Trophoblast cell (in vitro differentiated cells and primary cell): ENCODE measurements at regions not wholly inside any gene's neighbourhood (a gene's known extent, or its start where the extent isn't known, plus 50 kb on each side); places are given as distances from the start of the nearest gene placed in this dataset.

Experiments
- DNase-seq, 2 donors: peaks; one replicate each; pipeline ENCODE4 v3.0.0-alpha.2; 2016
- H2AFZ ChIP-seq: 2 replicates; pipeline ENCODE4 v1.6.1; 2013; ENCODE audit warnings: low read length, moderate library complexity, mild to moderate bottlenecking; ENCODE audit not compliant: insufficient read depth, poor library complexity
- H2AK5ac ChIP-seq: 2 replicates; pipeline ENCODE4 v1.6.1; 2013; ENCODE audit warnings: mild to moderate bottlenecking, low read length
- H2BK120ac ChIP-seq: 2 replicates; pipeline ENCODE4 v1.6.1; 2013; ENCODE audit warnings: low read length, mild to moderate bottlenecking, moderate library complexity; ENCODE audit not compliant: insufficient read depth, poor library complexity
- H2BK12ac ChIP-seq: 2 replicates; pipeline ENCODE4 v1.6.1; 2013; ENCODE audit warnings: mild to moderate bottlenecking, low read length, moderate library complexity
- H2BK5ac ChIP-seq: 2 replicates; pipeline ENCODE4 v1.6.1; 2013; ENCODE audit warnings: low read length, low read depth, moderate library complexity, mild to moderate bottlenecking; ENCODE audit not compliant: poor library complexity
- H3K14ac ChIP-seq: 2 replicates; pipeline ENCODE4 v1.6.1; 2013; ENCODE audit warnings: mild to moderate bottlenecking, low read length
- H3K18ac ChIP-seq: 2 replicates; pipeline ENCODE4 v1.6.1; 2013; ENCODE audit warnings: mild to moderate bottlenecking, low read length
- H3K23ac ChIP-seq: 2 replicates; pipeline ENCODE4 v1.6.1; 2013; ENCODE audit warnings: low read length
- H3K27ac ChIP-seq: 2 replicates; pipeline ENCODE4 v1.5.1; 2013; ENCODE audit warnings: low read depth, mild to moderate bottlenecking, inconsistent platforms, low read length, moderate library complexity
- H3K27me3 ChIP-seq: 2 replicates; pipeline ENCODE4 v1.6.1; 2013; ENCODE audit warnings: inconsistent platforms, mild to moderate bottlenecking, low read length, moderate library complexity; ENCODE audit not compliant: insufficient read depth
- H3K36me3 ChIP-seq, 2 experiments: 1 replicate in 1 of 2; 2 replicates in 1 of 2; pipeline ENCODE4 v1.6.1; 2013; ENCODE audit warnings: low read length in 2 of 2, mild to moderate bottlenecking in 2 of 2, moderate library complexity in 1 of 2; ENCODE audit not compliant: insufficient read depth in 2 of 2, control insufficient read depth in 1 of 2
- H3K4ac ChIP-seq: 2 replicates; pipeline ENCODE4 v1.6.1; 2013; ENCODE audit warnings: low read depth, mild to moderate bottlenecking, low read length, moderate library complexity
- H3K4me1 ChIP-seq, 2 experiments: 1 replicate in 1 of 2; 2 replicates in 1 of 2; pipeline ENCODE4 v1.6.1; 2013; ENCODE audit warnings: low read length in 2 of 2, mild to moderate bottlenecking in 2 of 2, moderate library complexity in 1 of 2; ENCODE audit not compliant: insufficient read depth in 2 of 2, control insufficient read depth in 1 of 2
- H3K4me2 ChIP-seq: 2 replicates; pipeline ENCODE4 v1.6.1; 2013; ENCODE audit warnings: inconsistent platforms, mild to moderate bottlenecking, low read length, moderate library complexity
- H3K4me3 ChIP-seq: 2 replicates; pipeline ENCODE4 v1.5.1; 2013; ENCODE audit warnings: mild to moderate bottlenecking, low read depth, low read length, inconsistent platforms
- H3K79me1 ChIP-seq: one replicate; pipeline ENCODE4 v1.6.1; 2013; ENCODE audit warnings: low read length
- H3K79me2 ChIP-seq: 2 replicates; pipeline ENCODE4 v1.6.1; 2013; ENCODE audit warnings: low read length, mild to moderate bottlenecking; ENCODE audit not compliant: control insufficient read depth, insufficient read depth, poor library complexity
- H3K9ac ChIP-seq: 2 replicates; pipeline ENCODE4 v1.6.1; 2013; ENCODE audit warnings: mild to moderate bottlenecking, low read length
- H3K9me3 ChIP-seq: 2 replicates; pipeline ENCODE4 v1.6.1; 2013; ENCODE audit warnings: low read depth, mild to moderate bottlenecking, control low read depth, inconsistent platforms, low read length; ENCODE audit not compliant: insufficient read depth
- H4K12ac ChIP-seq: 2 replicates; pipeline ENCODE4 v1.6.1; 2013; ENCODE audit warnings: low read depth, mild to moderate bottlenecking, low read length, moderate library complexity
- H4K8ac ChIP-seq: 2 replicates; pipeline ENCODE4 v1.6.1; 2013; ENCODE audit warnings: low read depth, mild to moderate bottlenecking, low read length, moderate library complexity
- H4K91ac ChIP-seq: one replicate; pipeline ENCODE4 v1.6.1; 2013; ENCODE audit warnings: low read depth, mild to moderate bottlenecking, low read length, moderate library complexity
- WGBS: extraction: QIAGEN DNeasy Blood & Tissue Kit; methylation state at CpG from one replicate; pipeline ENCODE4 v1.1.7; 2013; ENCODE audit warnings: missing lambda C conversion rate; ENCODE audit not compliant: insufficient read length, insufficient coverage; ENCODE audit errors: extremely low coverage; 5-methylcytosine and 5-hydroxymethylcytosine counted together

GRCh38 chr18:56461151-56461550 lies 177.2 kb downstream of the TXNL1 start:
- Histone ChIP-seq H3K4me3 (no peak overlapping the region), H3K36me3 (no peaks in the 10 kb centered on the region), H2BK12ac (no peak overlapping the region), H3K4me2 (no peak overlapping the region), H3K23ac (no peak overlapping the region), H4K8ac (no peak overlapping the region), H2BK5ac (no peak overlapping the region), H3K79me1 (no peaks in the 10 kb centered on the region), H3K27ac (no peak overlapping the region), H3K4ac (no peak overlapping the region), H3K9me3 (no peaks in the 10 kb centered on the region), H3K27me3 (no peaks in the 10 kb centered on the region), H3K18ac (no peak overlapping the region), H2BK120ac (no peak overlapping the region), H3K79me2 (no peaks in the 10 kb centered on the region), H3K9ac (no peak overlapping the region), H3K14ac (no peak overlapping the region), H4K91ac (no peak overlapping the region), H2AK5ac (no peak overlapping the region), H3K4me1 (no peaks in the 10 kb centered on the region), H4K12ac (no peak overlapping the region), H2AFZ (no peak overlapping the region)
- no CpG with 5 or more reads among the region's 1 CpG for WGBS
- DNase-seq: no peak

GRCh38 chr18:56460581-56460980 lies 177.8 kb downstream of the TXNL1 start:
- no peak overlapping the region for H4K91ac ChIP-seq
- no peak overlapping the region for H3K4me2 ChIP-seq
- no peak overlapping the region for H3K18ac ChIP-seq
- H3K14ac ChIP-seq: no peak overlapping the region
- H3K27me3 ChIP-seq: no peaks in the 10 kb centered on the region
- H3K79me2 ChIP-seq: no peaks in the 10 kb centered on the region
- no peaks in the 10 kb centered on the region for H3K36me3 ChIP-seq
- no peak overlapping the region for H4K8ac ChIP-seq
- H3K4ac ChIP-seq: no peak overlapping the region
- DNase-seq: no peak
- H2AFZ ChIP-seq: no peak overlapping the region
- H3K9me3 ChIP-seq: no peaks in the 10 kb centered on the region
- no peak overlapping the region for H2BK12ac ChIP-seq
- WGBS: no CpG with 5 or more reads among the region's 3 CpGs
- no peaks in the 10 kb centered on the region for H3K79me1 ChIP-seq
- H3K4me1 ChIP-seq: no peaks in the 10 kb centered on the region
- no peak overlapping the region for H3K9ac ChIP-seq
- H3K23ac ChIP-seq: no peak overlapping the region
- no peak overlapping the region for H3K27ac ChIP-seq
- H2BK120ac ChIP-seq: no peak overlapping the region
- H2BK5ac ChIP-seq: no peak overlapping the region
- H2AK5ac ChIP-seq: no peak overlapping the region
- no peak overlapping the region for H4K12ac ChIP-seq
- no peak overlapping the region for H3K4me3 ChIP-seq

- no peak overlapping the region for H2AFZ ChIP-seq
- no peak for DNase-seq
- no peak overlapping the region for H2BK120ac ChIP-seq
- H3K9me3 ChIP-seq: no peaks in the 10 kb centered on the region
- no peak overlapping the region for H3K4me3 ChIP-seq
- WGBS: no CpG with 5 or more reads among the region's 13 CpGs
- H3K9ac ChIP-seq: no peak overlapping the region
- H4K8ac ChIP-seq: no peak overlapping the region
- no peak overlapping the region for H4K91ac ChIP-seq
- H3K4ac ChIP-seq: no peak overlapping the region
- no peak overlapping the region for H2BK12ac ChIP-seq
- H3K4me1 ChIP-seq: no peaks in the 10 kb centered on the region
- no peak overlapping the region for H3K27ac ChIP-seq
- H3K14ac ChIP-seq: no peak overlapping the region
- H3K4me2 ChIP-seq: no peak overlapping the region
- no peaks in the 10 kb centered on the region for H3K36me3 ChIP-seq
- H2AK5ac ChIP-seq: no peak overlapping the region
- H3K79me2 ChIP-seq: no peaks in the 10 kb centered on the region
- no peak overlapping the region for H3K18ac ChIP-seq
- H4K12ac ChIP-seq: no peak overlapping the region
- no peaks in the 10 kb centered on the region for H3K79me1 ChIP-seq
- H3K23ac ChIP-seq: no peak overlapping the region
- no peaks in the 10 kb centered on the region for H3K27me3 ChIP-seq
- no peak overlapping the region for H2BK5ac ChIP-seq
Measured at GRCh38 chr18:56458770-56459712, 179.4 kb downstream of the TXNL1 start.

- Histone ChIP-seq H4K8ac (no peak overlapping the region), H3K27ac (no peak overlapping the region), H2BK120ac (no peak overlapping the region), H3K79me1 (no peaks in the 10 kb centered on the region), H4K91ac (no peak overlapping the region), H3K9me3 (no peaks in the 10 kb centered on the region), H3K4me2 (no peak overlapping the region), H3K27me3 (peaks cover 2% of the 10 kb centered on the region), H3K14ac (no peak overlapping the region), H2BK5ac (no peak overlapping the region), H3K4me3 (no peak overlapping the region), H2AFZ (no peak overlapping the region), H3K4me1 (no peaks in the 10 kb centered on the region), H3K9ac (no peak overlapping the region), H3K4ac (no peak overlapping the region), H2BK12ac (no peak overlapping the region), H3K36me3 (no peaks in the 10 kb centered on the region), H3K18ac (no peak overlapping the region), H2AK5ac (no peak overlapping the region), H3K79me2 (no peaks in the 10 kb centered on the region), H3K23ac (no peak overlapping the region), H4K12ac (no peak overlapping the region)
- DNase-seq: no peak
- WGBS: no CpG with 5 or more reads among the region's 2 CpGs
Measured at GRCh38 chr18:56455874-56456273, 182.5 kb downstream of the TXNL1 start.
